Fibroblast of skin of left biceps (primary cell): ENCODE measurements at regions not wholly inside any gene's neighbourhood (a gene's known extent, or its start where the extent isn't known, plus 50 kb on each side); places are given as distances from the start of the nearest gene placed in this dataset.
"Not testable (repeated sequence)": the region's sequence is repeated elsewhere in the genome, so short reads cannot be mapped to it uniquely, and the experiment has no call there.

Experiments
- DNase-seq, 2 experiments: peaks; one replicate each; pipeline ENCODE4 v3.0.0-alpha.2; 2013; ENCODE audit warnings: low read depth in 2 of 2

GRCh38 chr10:59454171-59454919, 92.0 kb upstream of the FAM13C start:
- no peak for DNase-seq

GRCh38 chr10:59448616-59449015, 86.3 kb upstream of the FAM13C start:
- no peak for DNase-seq

- no peak for DNase-seq
Measured at GRCh38 chr10:59435707-59436106, 73.4 kb upstream of the FAM13C start.

GRCh38 chr10:59434463-59435321, 72.3 kb upstream of the FAM13C start:
- DNase-seq, result no peak

- no peak for DNase-seq
Measured at GRCh38 chr10:59433720-59434428, 71.5 kb upstream of the FAM13C start.

GRCh38 chr10:59432207-59432900, 70.0 kb upstream of the FAM13C start:
- DNase-seq, result no peak

- not testable (repeated sequence) for DNase-seq
Measured at GRCh38 chr10:59413795-59414194, 51.4 kb upstream of the FAM13C start.
